Breast epithelium (tissue), 3 donors: ENCODE measurements at regions not wholly inside any gene's neighbourhood (a gene's known extent, or its start where the extent isn't known, plus 50 kb on each side); places are given as distances from the start of the nearest gene placed in this dataset.

Experiments
- CTCF ChIP-seq, 3 donors: fragments of 450-650 bp; IDR thresholded peaks; one replicate each; pipeline ENCODE4 v1.5.1; 2016 to 2017; ENCODE audit warnings: antibody characterized with exemption in 3 of 3, mild to moderate bottlenecking in 3 of 3, moderate library complexity in 3 of 3
- POLR2A ChIP-seq: fragments of 450-650 bp; IDR thresholded peaks from one replicate; pipeline ENCODE4 v1.6.1; 2016; ENCODE audit warnings: antibody characterized with exemption, mild to moderate bottlenecking, moderate library complexity
- POLR2AphosphoS5 ChIP-seq, 3 donors: sonication (generic); formaldehyde crosslinking; IDR thresholded peaks; one replicate each; pipeline ENCODE4 v1.6.1; 2017; ENCODE audit warnings: antibody characterized with exemption in 3 of 3

GRCh38 chr3:67884345-67884744 is 229.9 kb upstream of the SUCLG2 start:
- TF ChIP-seq CTCF (IDR thresholded peaks at IDR 0.05): no peak
- no peak for TF ChIP-seq POLR2AphosphoS5 (IDR thresholded peaks at IDR 0.05)
- no peak for TF ChIP-seq POLR2A
